ENCODE measurements at regions not wholly inside any gene's neighbourhood (a gene's known extent, or its start where the extent isn't known, plus 50 kb on each side); places are given as distances from the start of the nearest gene placed in this dataset.

- no peak for FAIRE-seq
Observed at GRCh38 chr14:86662334-86662733, 1132.4 kb downstream of the FLRT2 start.

GRCh38 chr14:86654558-86655184 is 1124.7 kb downstream of the FLRT2 start:
- no peak for FAIRE-seq

GRCh38 chr14:86652526-86652925 is 1122.6 kb downstream of the FLRT2 start:
- no peak for FAIRE-seq

GRCh38 chr14:86646696-86647690 is 1117.0 kb downstream of the FLRT2 start:
- FAIRE-seq: no peak

- FAIRE-seq: no peak
Observed at GRCh38 chr14:86646125-86646524, 1116.2 kb downstream of the FLRT2 start.

GRCh38 chr14:86641310-86641709 is 1111.4 kb downstream of the FLRT2 start:
- no peak for FAIRE-seq

- no peak for FAIRE-seq
Observed at GRCh38 chr14:86640288-86640687, 1110.3 kb downstream of the FLRT2 start.

GRCh38 chr14:86639666-86640065 is 1109.7 kb downstream of the FLRT2 start:
- no peak for FAIRE-seq

GRCh38 chr14:86639146-86639545 is 1109.2 kb downstream of the FLRT2 start:
- no peak for FAIRE-seq

- FAIRE-seq: no peak
Observed at GRCh38 chr14:86627080-86627479, 1097.1 kb downstream of the FLRT2 start.

- no peak for FAIRE-seq
Observed at GRCh38 chr14:86626530-86626929, 1096.6 kb downstream of the FLRT2 start.

GRCh38 chr14:86625637-86626036 is 1095.7 kb downstream of the FLRT2 start:
- no peak for FAIRE-seq

- no peak for FAIRE-seq
Observed at GRCh38 chr14:86619726-86620125, 1089.8 kb downstream of the FLRT2 start.

GRCh38 chr14:86613786-86614185 is 1083.8 kb downstream of the FLRT2 start:
- no peak for FAIRE-seq

GRCh38 chr14:86613126-86613525 is 1083.2 kb downstream of the FLRT2 start:
- FAIRE-seq: no peak

GRCh38 chr14:86604561-86604960 is 1074.6 kb downstream of the FLRT2 start:
- no peak for FAIRE-seq

- no peak for FAIRE-seq
Observed at GRCh38 chr14:86602263-86602662, 1072.3 kb downstream of the FLRT2 start.

- FAIRE-seq: no peak
Observed at GRCh38 chr14:86601813-86602212, 1071.9 kb downstream of the FLRT2 start.

GRCh38 chr14:86597279-86597678 is 1067.3 kb downstream of the FLRT2 start:
- no peak for FAIRE-seq

- no peak for FAIRE-seq
Observed at GRCh38 chr14:86596024-86596423, 1066.1 kb downstream of the FLRT2 start.

- no peak for FAIRE-seq
Observed at GRCh38 chr14:86575141-86575540, 1045.2 kb downstream of the FLRT2 start.

- FAIRE-seq: no peak
Observed at GRCh38 chr14:86574778-86575129, 1044.8 kb downstream of the FLRT2 start.

GRCh38 chr14:86574051-86574777 is 1044.3 kb downstream of the FLRT2 start:
- FAIRE-seq: no peak
